Neural cell (in vitro differentiated cells): ENCODE measurements at regions not wholly inside any gene's neighbourhood (a gene's known extent, or its start where the extent isn't known, plus 50 kb on each side); places are given as distances from the start of the nearest gene placed in this dataset.
"Not testable (repeated sequence)": the region's sequence is repeated elsewhere in the genome, so short reads cannot be mapped to it uniquely, and the experiment has no call there.

Experiments
- H2AFZ ChIP-seq: fragments of 200-600, 300-800 bp; sonication (generic), shearing (Covaris generic); 2 replicates; pipeline ENCODE4 v1.6.0; 2014; ENCODE audit warnings: low read depth, mild to moderate bottlenecking, antibody characterized with exemption, low read length, moderate library complexity
- H3F3A ChIP-seq: fragments of 200-600 bp; shearing (Covaris generic); 2 replicates; pipeline ENCODE4 v1.6.1; 2016; ENCODE audit warnings: mild to moderate bottlenecking, moderate library complexity, mixed read lengths, antibody characterized with exemption, low read length; ENCODE audit not compliant: insufficient read depth, poor library complexity, severe bottlenecking
- H3K27ac ChIP-seq: fragments of 200-600, 300-800 bp; sonication (generic), shearing (Covaris generic); 2 replicates; pipeline ENCODE4 v1.5.1; 2014; ENCODE audit warnings: mild to moderate bottlenecking, low read length, moderate library complexity
- H3K27me3 ChIP-seq: fragments of 300-800, 200-600 bp; sonication (generic), shearing (Covaris generic); 2 replicates; pipeline ENCODE4 v1.6.0; 2014; ENCODE audit warnings: mild to moderate bottlenecking, low read depth, low read length, moderate library complexity; ENCODE audit not compliant: insufficient read depth
- H3K36me3 ChIP-seq: fragments of 300-800, 200-600 bp; sonication (generic), shearing (Covaris generic); 2 replicates; pipeline ENCODE4 v1.5.1; 2014; ENCODE audit warnings: mild to moderate bottlenecking, antibody characterized with exemption, low read length, moderate library complexity; ENCODE audit not compliant: insufficient read depth
- H3K4me2 ChIP-seq: fragments of 300-800, 200-600 bp; sonication (generic), shearing (Covaris generic); 2 replicates; pipeline ENCODE4 v1.6.0; 2014; ENCODE audit warnings: mild to moderate bottlenecking, low read length
- H3K4me3 ChIP-seq: fragments of 300-800, 200-600 bp; sonication (generic), shearing (Covaris generic); 2 replicates; pipeline ENCODE4 v1.5.1; 2014; ENCODE audit warnings: mild to moderate bottlenecking, low read length, moderate library complexity
- H3K79me2 ChIP-seq: fragments of 200-600 bp; shearing (Covaris generic); replicated peaks from 2 replicates; pipeline ENCODE4 v1.6.0; 2014; ENCODE audit warnings: mild to moderate bottlenecking, low read length, moderate library complexity; ENCODE audit not compliant: insufficient read depth
- H3K9ac ChIP-seq: fragments of 300-800, 200-600 bp; sonication (generic), shearing (Covaris generic); 2 replicates; pipeline ENCODE4 v1.6.1; 2016; ENCODE audit warnings: mild to moderate bottlenecking, low read length, mixed read lengths
- H3K9me2 ChIP-seq: fragments of 200-600 bp; shearing (Covaris generic); 2 replicates; pipeline ENCODE4 v1.6.1; 2016; ENCODE audit warnings: mild to moderate bottlenecking, low read length, mixed read lengths; ENCODE audit not compliant: insufficient read depth
- H3K9me3 ChIP-seq: fragments of 200-600, 300-800 bp; sonication (generic), shearing (Covaris generic); 2 replicates; pipeline ENCODE4 v1.6.1; 2016; ENCODE audit warnings: mild to moderate bottlenecking, mixed run types, low read length, moderate library complexity, mixed read lengths
- H4K20me1 ChIP-seq: fragments of 200-600 bp; shearing (Covaris generic); 2 replicates; pipeline ENCODE4 v1.6.1; 2016; ENCODE audit warnings: mild to moderate bottlenecking, mixed run types; ENCODE audit not compliant: insufficient read depth
- CTCF ChIP-seq: fragments of 450-650 bp; IDR thresholded peaks from 2 replicates; pipeline ENCODE4 v1.5.1; 2014; ENCODE audit warnings: antibody characterized with exemption, mild to moderate bottlenecking, moderate library complexity; ENCODE audit not compliant: poor library complexity, severe bottlenecking
- EP300 ChIP-seq: fragments of 450-650 bp; conservative IDR thresholded peaks from 2 replicates; pipeline ENCODE4 v1.6.1; 2014; ENCODE audit warnings: antibody characterized with exemption, mild to moderate bottlenecking, moderate library complexity; ENCODE audit not compliant: poor library complexity, severe bottlenecking
- EZH2 ChIP-seq: fragments of 200-600, 300-800 bp; shearing (Covaris generic), sonication (generic); IDR thresholded peaks from 2 replicates; pipeline ENCODE4 v1.6.1; 2014; ENCODE audit warnings: antibody characterized with exemption, low read length, borderline replicate concordance, mild to moderate bottlenecking; ENCODE audit not compliant: insufficient read depth, poor library complexity, severe bottlenecking
- MXI1 ChIP-seq: fragments of 450-650 bp; conservative IDR thresholded peaks from 2 replicates; pipeline ENCODE4 v1.6.1; 2014; ENCODE audit warnings: antibody characterized with exemption, mild to moderate bottlenecking; ENCODE audit not compliant: poor library complexity, severe bottlenecking
- POLR2AphosphoS5 ChIP-seq: IDR thresholded peaks from 2 replicates; pipeline ENCODE4 v1.6.1; 2012
- RAD21 ChIP-seq: fragments of 450-650 bp; conservative IDR thresholded peaks from 2 replicates; pipeline ENCODE4 v1.6.1; 2014; ENCODE audit warnings: antibody characterized with exemption, mild to moderate bottlenecking, moderate library complexity
- REST ChIP-seq: IDR thresholded peaks from 2 replicates; pipeline ENCODE4 v1.6.1; 2012; ENCODE audit warnings: borderline replicate concordance
- SMC3 ChIP-seq: fragments of 450-650 bp; conservative IDR thresholded peaks from 2 replicates; pipeline ENCODE4 v1.6.1; 2014; ENCODE audit warnings: antibody characterized with exemption, mild to moderate bottlenecking, moderate library complexity; ENCODE audit not compliant: poor library complexity
- TAF1 ChIP-seq: IDR thresholded peaks from 2 replicates; pipeline ENCODE4 v1.6.1; 2012; ENCODE audit warnings: low read depth

GRCh38 chr2:131588152-131588873, 60.6 kb downstream of the CCDC74A start:
- Histone ChIP-seq H3K27me3 (no peaks in the 10 kb centered on the region), H3K36me3 (no peaks in the 10 kb centered on the region), H3K9me3 (no peaks in the 10 kb centered on the region), H4K20me1 (no peaks in the 10 kb centered on the region), H3K9ac (no peak overlapping the region), H3K27ac (no peak overlapping the region), H3K9me2 (no peaks in the 10 kb centered on the region), H3K4me2 (no peak overlapping the region), H3F3A (no peaks in the 10 kb centered on the region), H3K4me3 (no peak overlapping the region), H3K79me2 (no peaks in the 10 kb centered on the region), H2AFZ (no peak overlapping the region)
- no peak for TF ChIP-seq EP300
- no peak for TF ChIP-seq CTCF
- TF ChIP-seq EZH2, result no peak
- TF ChIP-seq REST, result no peak
- no peak for TF ChIP-seq TAF1
- TF ChIP-seq SMC3, result no peak

- not testable (repeated sequence) for H3K27ac ChIP-seq, H3K9me2 ChIP-seq, H3K27me3 ChIP-seq, H3K79me2 ChIP-seq, H3K4me3 ChIP-seq, H3K4me2 ChIP-seq, H3F3A ChIP-seq, H2AFZ ChIP-seq, H3K36me3 ChIP-seq, H3K9ac ChIP-seq, H3K9me3 ChIP-seq, H4K20me1 ChIP-seq
These were observed 61.4 kb downstream of the CCDC74A start for GRCh38 chr2:131589126-131589525.

- H3K9me2 ChIP-seq, result no peaks in the 10 kb centered on the region
- H3K27me3 ChIP-seq, result no peaks in the 10 kb centered on the region
- H2AFZ ChIP-seq, result no peak overlapping the region
- no peaks in the 10 kb centered on the region for H3K9me3 ChIP-seq
- no peaks in the 10 kb centered on the region for H3F3A ChIP-seq
- no peak overlapping the region for H3K4me2 ChIP-seq
- H3K36me3 ChIP-seq, result no peaks in the 10 kb centered on the region
- H3K4me3 ChIP-seq, result no peak overlapping the region
- no peaks in the 10 kb centered on the region for H3K79me2 ChIP-seq
- no peaks in the 10 kb centered on the region for H4K20me1 ChIP-seq
- H3K27ac ChIP-seq, result no peak overlapping the region
- TF ChIP-seq REST (no peak), CTCF (no peak), RAD21 (no peak), EP300 (no peak), TAF1 (no peak), EZH2 (no peak), POLR2AphosphoS5 (no peak), SMC3 (no peak), MXI1 (no peak)
- H3K9ac ChIP-seq, result no peak overlapping the region
These were observed 62.7 kb downstream of the CCDC74A start for GRCh38 chr2:131590366-131590765.
